GM23338 (cell line): ENCODE measurements at regions not wholly inside any gene's neighbourhood (a gene's known extent, or its start where the extent isn't known, plus 50 kb on each side); places are given as distances from the start of the nearest gene placed in this dataset.

ENCODE experiments used
- ATAC-seq: fragments of 200-7000 bp; cut with Tn5 transposase; 3 replicates; pipeline ENCODE4 v1.9.1; 2020
- DNase-seq: peaks from one replicate; pipeline ENCODE4 v3.0.0-alpha.2; 2015; ENCODE audit warnings: low spot score
- H2AFZ ChIP-seq: fragments of 200-600 bp; sonication (generic); 2 replicates; pipeline ENCODE4 v1.8.0; 2016; ENCODE audit warnings: antibody characterized with exemption, mild to moderate bottlenecking, moderate library complexity
- H3F3A ChIP-seq: fragments of 200-600 bp; sonication (generic); replicated peaks from 2 replicates; pipeline ENCODE4 v1.8.0; 2017; ENCODE audit warnings: antibody characterized with exemption, mixed run types, low read depth
- H3K27ac ChIP-seq: fragments of 200-600 bp; sonication (generic); 2 replicates; pipeline ENCODE4 v1.6.1; 2016; ENCODE audit warnings: low read depth
- H3K27me3 ChIP-seq: fragments of 200-600 bp; sonication (generic); 2 replicates; pipeline ENCODE4 v1.8.0; 2016; ENCODE audit warnings: mild to moderate bottlenecking, mixed run types, moderate library complexity; ENCODE audit not compliant: insufficient read depth
- H3K36me3 ChIP-seq: fragments of 200-600 bp; sonication (generic); 2 replicates; pipeline ENCODE4 v1.8.0; 2016; ENCODE audit warnings: mild to moderate bottlenecking; ENCODE audit not compliant: insufficient read depth
- H3K4me1 ChIP-seq: fragments of 200-600 bp; sonication (generic); 2 replicates; pipeline ENCODE4 v1.8.0; 2016; ENCODE audit warnings: mild to moderate bottlenecking, moderate library complexity; ENCODE audit not compliant: insufficient read depth
- H3K4me2 ChIP-seq: fragments of 200-600 bp; sonication (generic); 2 replicates; pipeline ENCODE4 v1.7.1; 2017; ENCODE audit warnings: mixed run types
- H3K4me3 ChIP-seq: fragments of 200-600 bp; sonication (generic); 2 replicates; pipeline ENCODE4 v1.6.1; 2016; ENCODE audit warnings: mixed run types
- H3K79me2 ChIP-seq: fragments of 200-600 bp; sonication (generic); replicated peaks from 2 replicates; pipeline ENCODE4 v1.8.0; 2017; ENCODE audit warnings: mild to moderate bottlenecking; ENCODE audit not compliant: insufficient read depth
- H3K9me2 ChIP-seq: fragments of 200-600 bp; sonication (generic); 2 replicates; pipeline ENCODE4 v1.8.0; 2017; ENCODE audit not compliant: insufficient read depth
- H4K20me1 ChIP-seq: fragments of 200-600 bp; sonication (generic); replicated peaks from 2 replicates; pipeline ENCODE4 v1.8.0; 2017; ENCODE audit warnings: mild to moderate bottlenecking; ENCODE audit not compliant: insufficient read depth
- H3K27ac Mint-ChIP-seq: 2 replicates; pipeline ENCODE4 v1.8.0; 2020; ENCODE audit warnings: inconsistent platforms, mild to moderate bottlenecking, moderate library complexity, mixed read lengths
- H3K27me3 Mint-ChIP-seq: 3 replicates; pipeline ENCODE4 v1.8.0; 2022; ENCODE audit warnings: low read depth, mild to moderate bottlenecking, moderate library complexity, mixed read lengths, inconsistent platforms; ENCODE audit not compliant: insufficient read depth, poor library complexity
- H3K36me3 Mint-ChIP-seq: 3 replicates; pipeline ENCODE4 v1.8.0; 2021; ENCODE audit warnings: low read depth, mild to moderate bottlenecking, inconsistent platforms, moderate library complexity, mixed read lengths
- H3K4me1 Mint-ChIP-seq: 3 replicates; pipeline ENCODE4 v1.8.0; 2020; ENCODE audit warnings: mild to moderate bottlenecking, inconsistent platforms, mixed read lengths
- H3K4me3 Mint-ChIP-seq: 3 replicates; pipeline ENCODE4 v1.8.0; 2021; ENCODE audit warnings: moderate library complexity, mild to moderate bottlenecking, inconsistent platforms, mixed read lengths
- H3K9me3 Mint-ChIP-seq: 3 replicates; pipeline ENCODE4 v1.8.0; 2020; ENCODE audit warnings: moderate library complexity, mild to moderate bottlenecking, inconsistent platforms, mixed read lengths
- CREB1 ChIP-seq: fragments of 250-450 bp; sonication (Bioruptor Pico); IDR thresholded peaks from 2 replicates; pipeline ENCODE4 v1.5.0; 2020; ENCODE audit warnings: low read depth, mild to moderate bottlenecking, moderate library complexity
- CTCF ChIP-seq, 2 experiments: fragments of 200-600 bp in 1 of 2; sonication (generic) in 1 of 2; conservative IDR thresholded peaks; 2 replicates each; pipeline versions ENCODE4 v1.5.1 to v1.6.1; 2016 to 2017; ENCODE audit warnings: antibody characterized with exemption in 2 of 2, low read depth in 2 of 2, mild to moderate bottlenecking in 2 of 2, moderate library complexity in 1 of 2
- ETS1 ChIP-seq: IDR thresholded peaks from 2 replicates; pipeline ENCODE4 v1.6.1; 2016; ENCODE audit warnings: antibody characterized with exemption
- EZH2 ChIP-seq: fragments of 200-600 bp; sonication (generic); IDR thresholded peaks from one replicate; pipeline ENCODE4 v1.8.0; 2017; ENCODE audit warnings: antibody characterized with exemption, mild to moderate bottlenecking, low read depth; ENCODE audit not compliant: unreplicated experiment
- EZH2phosphoT487 ChIP-seq: fragments of 200-600 bp; sonication (generic); IDR thresholded peaks from one replicate; pipeline ENCODE4 v1.8.1; 2018; ENCODE audit warnings: antibody characterized with exemption; ENCODE audit not compliant: unreplicated experiment
- JUNB ChIP-seq: IDR thresholded peaks from one replicate; pipeline ENCODE4 v1.6.1; 2016; ENCODE audit warnings: antibody characterized with exemption; ENCODE audit not compliant: unreplicated experiment
- NANOG ChIP-seq: IDR thresholded peaks from 2 replicates; pipeline ENCODE4 v1.6.1; 2016; ENCODE audit warnings: antibody characterized with exemption, borderline replicate concordance
- REST ChIP-seq: IDR thresholded peaks from one replicate; pipeline ENCODE4 v1.6.1; 2018; ENCODE audit warnings: antibody characterized with exemption; ENCODE audit not compliant: unreplicated experiment
- STAT1 ChIP-seq: IDR thresholded peaks from one replicate; pipeline ENCODE4 v1.6.1; 2016; ENCODE audit warnings: antibody characterized with exemption; ENCODE audit not compliant: unreplicated experiment
- ZNF331 ChIP-seq: fragments of 250-450 bp; sonication (Bioruptor Pico); IDR thresholded peaks from 2 replicates; pipeline ENCODE4 v1.5.0; 2020; ENCODE audit warnings: low read depth, mild to moderate bottlenecking, moderate library complexity
- ZNF462 ChIP-seq: fragments of 250-450 bp; sonication (Bioruptor Pico); IDR thresholded peaks from 2 replicates; pipeline ENCODE4 v1.5.0; 2020; ENCODE audit warnings: mild to moderate bottlenecking, moderate library complexity

- no peak for TF ChIP-seq CREB1
- TF ChIP-seq NANOG = no peak
- TF ChIP-seq CTCF (conservative IDR thresholded peaks at IDR 0.05; ENCODE audit: low read depth in 2 of 2) = no peak
- TF ChIP-seq JUNB = no peak
- TF ChIP-seq ZNF331 (CRISPR knock-in tag) = no peak
- TF ChIP-seq STAT1 = no peak
- TF ChIP-seq ETS1 = no peak
- no peak for TF ChIP-seq EZH2phosphoT487
Measured at GRCh38 chr2:59012234-59012633, 771.1 kb upstream of the FANCL start (continued).

- H3K36me3 ChIP-seq = no peaks in the 10 kb centered on the region
- Mint-ChIP-seq H3K36me3 (peaks cover 5% of the 10 kb centered on the region; the same call in 1 of the 3 replicates), H3K9me3 (0 out of 3 replicates have a peak, but pooled peaks cover 2% of the 10 kb centered on the region), H3K4me1 (peaks cover 15% of the 10 kb centered on the region), H3K27ac (no peak overlapping the region), H3K27me3 (no peaks in the 10 kb centered on the region), H3K4me3 (no peak overlapping the region)
- H3K4me1 ChIP-seq = peaks cover 17% of the 10 kb centered on the region; the same call in 1 of the 2 replicates
- no peak overlapping the region for H2AFZ ChIP-seq
- no peaks in the 10 kb centered on the region for H3K79me2 ChIP-seq
- H3K4me2 ChIP-seq = no peak overlapping the region
- peaks cover 21% of the 10 kb centered on the region for H3K9me2 ChIP-seq
- DNase-seq (no peak), ATAC-seq (no peak)
- H3F3A ChIP-seq = no peaks in the 10 kb centered on the region
- TF ChIP-seq EZH2 (no peak), ZNF462 (no peak), NANOG (no peak), STAT1 (no peak), ZNF331 (CRISPR knock-in tag) (no peak), CREB1 (no peak), REST (no peak)
- no peak overlapping the region for H3K4me3 ChIP-seq
- H4K20me1 ChIP-seq = no peaks in the 10 kb centered on the region
- no peaks in the 10 kb centered on the region for H3K27me3 ChIP-seq
- no peak overlapping the region for H3K27ac ChIP-seq
Measured at GRCh38 chr2:59008950-59009349, 767.8 kb upstream of the FANCL start.
